ENCODE measurements at regions not wholly inside any gene's neighbourhood (a gene's known extent, or its start where the extent isn't known, plus 50 kb on each side); places are given as distances from the start of the nearest gene placed in this dataset.

DNA sequence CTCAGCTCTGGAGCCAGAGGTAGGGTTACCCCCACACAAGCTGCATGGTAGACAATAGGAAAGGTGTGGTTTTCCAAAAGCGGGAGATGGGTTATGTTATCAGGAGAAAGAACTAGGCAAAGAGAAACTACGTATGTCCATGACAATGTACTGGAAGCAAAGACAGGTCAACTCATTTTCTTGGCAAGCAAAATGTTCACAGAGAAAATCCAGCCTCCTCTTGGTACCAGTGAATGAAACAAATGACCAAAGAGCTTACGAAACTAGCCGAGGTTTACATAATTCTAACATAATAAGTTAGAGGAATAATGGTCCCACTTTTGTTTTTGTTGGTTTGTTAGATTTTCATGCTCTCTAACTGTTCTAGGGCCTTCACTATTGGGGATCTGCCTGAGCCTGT, 338.1 kb upstream of the TGFBR2 start:
- DNase-seq (ENCODE audit: low read depth, low spot score): no peak
- in situ Hi-C loops (cut with HindIII; ENCODE audit: low pct_unique_long_range_greater_than_20kb, low sequenced_read_pairs): no loop called here

DNA sequence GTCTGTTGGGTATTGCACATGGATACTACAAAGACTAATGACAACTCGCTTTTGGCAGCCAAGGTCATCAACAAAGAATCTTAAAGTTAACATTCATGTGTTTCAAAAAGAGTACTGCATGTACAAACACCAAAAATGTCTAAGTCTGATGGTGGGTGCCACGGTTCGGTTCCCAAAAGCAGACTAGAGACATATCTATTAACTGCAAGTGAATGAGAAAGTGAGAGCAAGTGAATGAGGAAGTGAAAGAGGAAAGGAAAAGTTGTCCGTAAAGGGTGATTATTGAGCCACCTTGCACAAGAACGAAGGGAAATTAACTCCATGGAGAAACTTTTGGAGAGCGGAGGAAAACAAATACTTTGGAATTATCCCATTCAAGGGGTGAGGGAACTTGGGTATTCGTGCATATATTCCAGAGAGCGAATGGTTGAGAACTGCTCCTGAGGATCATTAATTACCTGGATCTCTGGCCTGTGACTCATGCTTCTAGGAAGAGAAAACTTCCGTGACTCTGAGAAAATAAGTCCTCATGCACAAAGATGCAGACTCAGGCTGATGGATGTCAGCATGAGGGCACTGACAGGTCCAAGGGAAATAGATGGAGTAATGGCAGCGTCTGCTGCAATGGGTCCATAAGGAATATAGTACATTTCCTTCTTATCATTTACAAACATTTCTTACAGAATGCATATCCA, 336.5 kb upstream of the TGFBR2 start:
- DNase-seq (ENCODE audit: low read depth, low spot score): no peak
- in situ Hi-C loops (cut with HindIII; ENCODE audit: low pct_unique_long_range_greater_than_20kb, low sequenced_read_pairs): no loop called here

DNA sequence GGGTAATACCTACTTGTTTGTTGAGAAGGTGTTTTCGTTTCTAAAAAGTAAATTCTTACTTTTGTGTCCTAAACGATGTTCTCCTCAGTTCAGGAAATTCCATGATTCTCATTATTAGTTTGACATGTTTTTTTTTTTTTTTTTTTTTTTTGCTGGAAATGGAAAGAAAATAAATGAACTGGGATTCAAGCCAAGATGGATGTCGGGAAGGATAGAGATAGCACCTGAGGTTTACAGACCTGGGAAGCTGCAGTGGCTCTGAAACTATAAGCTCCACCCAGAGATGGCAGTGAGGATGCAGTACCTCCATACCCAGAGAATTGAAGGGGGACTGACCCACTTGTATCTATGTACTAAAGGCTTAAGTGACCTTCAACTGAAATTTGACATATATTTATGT, 334.6 kb upstream of the TGFBR2 start:
- in situ Hi-C loops (cut with HindIII; ENCODE audit: low pct_unique_long_range_greater_than_20kb, low sequenced_read_pairs): no loop called here

DNA sequence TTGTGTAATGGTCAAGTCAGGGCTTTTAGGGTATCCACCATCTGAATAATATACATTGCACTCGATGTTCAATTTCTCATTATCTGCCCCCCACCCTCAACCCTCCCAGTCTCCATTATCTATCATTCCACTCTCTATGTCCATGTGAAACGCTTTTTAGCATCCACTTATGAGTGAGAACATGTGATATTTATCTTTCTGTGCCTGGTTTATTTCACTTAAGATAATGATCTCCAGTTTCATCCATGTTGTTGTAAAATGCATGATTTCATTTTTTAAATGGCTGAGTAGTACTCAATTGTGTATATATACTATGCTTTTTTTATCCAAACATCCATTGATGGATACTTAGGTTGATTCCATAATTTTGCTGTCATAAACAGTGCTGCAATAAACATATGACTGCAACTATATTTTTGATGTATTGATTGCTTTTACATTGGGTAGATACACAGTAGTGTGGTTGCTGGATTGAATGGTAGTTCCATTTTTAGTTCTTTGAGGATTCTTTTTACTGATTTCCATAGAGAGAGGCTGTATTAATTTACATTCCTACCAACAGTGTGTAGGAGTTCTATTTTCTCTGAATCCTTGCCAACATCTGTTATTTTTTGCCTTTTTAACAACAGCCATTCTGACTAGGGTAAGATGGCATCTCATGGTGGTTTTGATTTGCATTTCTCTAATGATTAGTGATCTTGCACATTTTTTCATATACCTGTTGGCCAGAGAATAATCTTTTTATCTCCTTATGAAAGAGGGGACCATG, 332.9 kb upstream of the TGFBR2 start:
- in situ Hi-C loops (cut with HindIII; ENCODE audit: low pct_unique_long_range_greater_than_20kb, low sequenced_read_pairs): no loop called here
- DNase-seq (ENCODE audit: low read depth, low spot score): no peak

More for the DNA sequence above, 334.6 kb upstream of the TGFBR2 start:
- no peak for DNase-seq (ENCODE audit: low read depth, low spot score)

- in situ Hi-C loops (cut with HindIII; ENCODE audit: low pct_unique_long_range_greater_than_20kb, low sequenced_read_pairs): no loop called here
- DNase-seq (ENCODE audit: low read depth, low spot score): no peak
These were observed 328.9 kb upstream of the TGFBR2 start for GRCh38 chr3:30277494-30277893.

GRCh38 chr3:30281526-30281925, 324.9 kb upstream of the TGFBR2 start:
- in situ Hi-C loops (cut with HindIII; ENCODE audit: low pct_unique_long_range_greater_than_20kb, low sequenced_read_pairs): no loop called here

DNA sequence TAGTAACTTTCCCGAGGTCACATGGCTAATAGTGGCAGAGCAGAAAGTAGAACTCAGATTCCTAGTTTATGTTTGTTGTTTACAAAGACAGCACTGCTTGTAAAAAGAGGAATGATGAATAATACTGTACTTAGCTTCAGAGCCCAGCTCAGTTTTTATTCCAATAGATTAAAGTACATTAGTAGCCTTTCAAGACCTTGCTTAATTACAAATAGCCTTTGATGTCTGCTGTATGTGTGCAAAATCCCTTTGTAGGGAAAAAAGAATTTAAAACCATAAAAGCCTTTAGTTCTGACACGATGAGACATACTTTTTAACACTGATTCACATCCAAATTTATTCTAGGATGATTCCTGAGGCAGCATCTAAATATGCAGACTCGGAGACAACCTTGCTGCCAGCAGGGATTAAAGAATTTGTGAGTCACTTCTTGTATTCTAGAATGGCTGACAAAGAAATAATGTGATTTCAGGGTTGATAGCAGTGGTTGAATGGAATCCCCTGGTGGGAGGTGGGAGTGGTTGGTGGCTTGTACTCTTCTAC, 324.2 kb upstream of the TGFBR2 start:
- in situ Hi-C loops (cut with HindIII; ENCODE audit: low pct_unique_long_range_greater_than_20kb, low sequenced_read_pairs): no loop called here
- DNase-seq (ENCODE audit: low read depth, low spot score): no peak

More at GRCh38 chr3:30281526-30281925, 324.9 kb upstream of the TGFBR2 start:
- no peak for DNase-seq (ENCODE audit: low read depth, low spot score)

DNA sequence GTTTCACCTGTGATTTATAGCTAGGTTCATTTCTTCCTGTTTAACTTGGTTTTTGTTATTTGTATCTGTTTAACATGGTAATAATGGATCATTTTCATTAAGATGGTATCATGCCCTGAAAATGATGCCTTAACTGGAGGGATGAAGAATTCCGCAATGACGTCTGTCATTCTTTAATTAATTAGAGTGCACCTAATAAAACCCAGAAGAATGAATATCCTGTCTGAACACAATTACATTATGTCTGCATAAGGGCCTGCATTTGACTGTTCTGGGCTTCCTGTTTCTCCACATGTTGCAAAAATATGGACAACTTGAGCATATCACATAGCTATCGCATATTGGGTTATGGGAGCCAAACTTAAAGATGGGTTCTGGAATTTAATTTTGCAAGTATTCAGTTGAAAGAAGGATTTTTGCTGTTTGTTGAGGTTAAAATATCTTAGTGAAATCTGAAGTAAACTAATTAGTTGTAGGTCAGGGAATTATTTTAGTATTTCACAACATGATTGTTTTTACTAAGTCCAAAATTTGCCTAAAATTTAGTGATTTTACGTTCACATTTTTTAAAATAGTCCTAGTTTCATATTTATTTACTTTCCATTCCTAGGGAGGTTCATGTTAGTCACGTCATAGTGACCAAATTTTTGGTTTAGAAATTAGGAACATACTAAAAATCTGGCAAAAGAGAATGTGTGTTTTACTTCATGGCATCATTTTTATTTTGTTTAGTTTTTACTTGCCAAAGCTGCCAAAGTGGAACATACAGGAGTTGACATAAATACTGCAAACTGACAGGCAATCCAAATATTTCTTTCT, 321.0 kb upstream of the TGFBR2 start:
- in situ Hi-C loops (cut with HindIII; ENCODE audit: low pct_unique_long_range_greater_than_20kb, low sequenced_read_pairs): no loop called here
- no peak for DNase-seq (ENCODE audit: low read depth, low spot score)

DNA sequence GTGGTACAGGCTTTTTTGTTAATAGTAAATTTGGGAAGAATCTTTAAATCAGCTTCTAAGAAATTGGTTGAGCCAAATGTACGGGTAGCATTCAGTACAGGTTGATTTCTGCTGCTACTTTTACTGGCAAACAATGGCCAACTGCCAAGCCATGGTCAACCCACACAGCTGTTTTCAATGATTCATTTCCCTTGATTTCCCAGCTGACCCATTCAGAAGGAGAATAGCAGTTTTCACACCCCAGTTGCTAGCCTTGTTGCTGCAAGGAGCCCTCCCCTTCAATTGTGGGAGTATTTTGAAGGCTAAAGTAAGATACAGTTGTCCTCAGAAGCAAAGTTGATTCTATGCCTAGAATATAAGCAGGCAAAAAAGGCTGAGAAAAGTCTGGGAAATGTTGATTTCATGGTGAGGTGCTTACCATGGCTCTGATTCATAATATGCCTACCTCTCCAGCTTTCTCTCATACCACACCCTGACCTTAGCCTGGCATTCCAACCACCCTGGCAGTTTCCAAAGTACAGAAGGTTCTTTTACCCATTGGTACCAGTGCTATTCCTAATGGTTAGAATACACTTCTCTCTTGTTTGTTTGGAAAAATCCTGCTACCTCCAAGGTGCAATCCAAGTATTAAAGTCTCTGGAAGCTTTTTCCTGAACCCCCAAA, 320.3 kb upstream of the TGFBR2 start:
- in situ Hi-C loops (cut with HindIII; ENCODE audit: low pct_unique_long_range_greater_than_20kb, low sequenced_read_pairs): no loop called here
- peak; percentile 52 for DNase-seq (ENCODE audit: low read depth, low spot score)

DNA sequence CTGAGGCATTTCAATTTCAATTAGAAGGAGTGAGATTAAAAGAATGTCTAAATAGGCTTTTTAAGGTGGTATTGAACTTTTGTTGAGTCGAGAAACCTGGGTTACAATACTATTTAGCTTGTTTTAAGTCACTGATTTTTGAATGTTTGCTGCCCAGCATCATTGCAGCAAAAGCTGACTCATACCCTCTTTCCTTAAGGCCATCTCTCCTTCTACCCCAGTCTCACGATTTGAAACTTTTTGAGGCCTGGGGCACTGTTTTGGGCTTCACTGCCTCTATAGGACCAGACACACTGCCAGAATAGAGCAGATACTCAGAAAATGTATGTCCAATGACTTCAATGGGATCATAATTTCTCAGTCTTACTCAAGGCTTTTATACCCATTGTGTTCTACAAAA, 319.6 kb upstream of the TGFBR2 start:
- DNase-seq (ENCODE audit: low read depth, low spot score): no peak
- in situ Hi-C loops (cut with HindIII; ENCODE audit: low pct_unique_long_range_greater_than_20kb, low sequenced_read_pairs): no loop called here

DNA sequence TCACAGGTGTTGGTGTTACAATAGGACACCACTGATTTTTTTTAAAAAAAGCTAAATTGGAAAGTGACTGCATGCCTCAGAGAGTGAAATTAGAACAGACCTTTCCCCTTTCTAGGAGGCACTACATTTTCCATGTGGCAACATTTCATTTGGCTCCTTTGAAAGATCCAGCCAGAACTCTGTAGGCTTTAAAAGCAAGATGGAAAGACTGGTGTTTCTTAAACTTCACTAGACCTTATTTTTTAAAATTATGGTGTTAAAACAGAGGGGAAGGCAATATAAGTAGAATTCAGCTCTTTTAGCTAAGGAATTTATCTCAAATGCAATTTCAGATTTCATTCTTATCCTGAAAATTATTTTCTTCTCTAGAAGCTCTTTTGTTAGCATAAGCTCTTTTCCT, 317.6 kb upstream of the TGFBR2 start:
- in situ Hi-C loops (cut with HindIII; ENCODE audit: low pct_unique_long_range_greater_than_20kb, low sequenced_read_pairs): no loop called here
- no peak for DNase-seq (ENCODE audit: low read depth, low spot score)

GRCh38 chr3:30289324-30289723, 317.1 kb upstream of the TGFBR2 start:
- in situ Hi-C loops (cut with HindIII; ENCODE audit: low pct_unique_long_range_greater_than_20kb, low sequenced_read_pairs): no loop called here
- no peak for DNase-seq (ENCODE audit: low read depth, low spot score)

GRCh38 chr3:30289766-30290165, 316.6 kb upstream of the TGFBR2 start:
- in situ Hi-C loops (cut with HindIII; ENCODE audit: low pct_unique_long_range_greater_than_20kb, low sequenced_read_pairs): no loop called here
- no peak for DNase-seq (ENCODE audit: low read depth, low spot score)

- in situ Hi-C loops (cut with HindIII; ENCODE audit: low pct_unique_long_range_greater_than_20kb, low sequenced_read_pairs): no loop called here
- no peak for DNase-seq (ENCODE audit: low read depth, low spot score)
These were observed 315.9 kb upstream of the TGFBR2 start for GRCh38 chr3:30290479-30290878.

GRCh38 chr3:30292192-30292893, 314.1 kb upstream of the TGFBR2 start:
- in situ Hi-C loops (cut with HindIII; ENCODE audit: low pct_unique_long_range_greater_than_20kb, low sequenced_read_pairs): no loop called here
- DNase-seq (ENCODE audit: low read depth, low spot score): no peak

- in situ Hi-C loops (cut with HindIII; ENCODE audit: low pct_unique_long_range_greater_than_20kb, low sequenced_read_pairs): no loop called here
These were observed 312.7 kb upstream of the TGFBR2 start for GRCh38 chr3:30293621-30294240.

DNA sequence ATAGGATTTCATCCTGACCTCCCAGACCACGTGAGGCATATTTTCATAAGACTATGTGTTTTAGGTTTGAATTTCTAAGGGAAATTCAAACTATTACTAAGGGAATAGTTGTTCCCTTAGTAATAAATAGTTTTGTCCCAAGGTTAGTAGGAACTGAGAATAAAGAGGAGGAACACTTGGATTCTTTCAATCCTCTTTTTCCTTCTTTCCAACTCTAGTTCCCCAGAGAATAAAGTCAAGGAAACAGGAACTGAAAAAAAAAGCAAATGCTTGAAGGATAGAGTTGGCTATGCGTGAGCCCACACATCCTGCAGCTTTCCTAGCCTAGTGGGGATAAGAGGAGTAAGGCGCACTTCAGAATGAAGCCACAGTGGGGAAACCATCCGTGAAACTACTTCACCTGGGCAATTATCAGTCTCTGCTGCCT, 312.1 kb upstream of the TGFBR2 start:
- in situ Hi-C loops (cut with HindIII; ENCODE audit: low pct_unique_long_range_greater_than_20kb, low sequenced_read_pairs): no loop called here
- no peak for DNase-seq (ENCODE audit: low read depth, low spot score)

More at GRCh38 chr3:30293621-30294240, 312.7 kb upstream of the TGFBR2 start:
- no peak for DNase-seq (ENCODE audit: low read depth, low spot score)

Data from SK-MEL-5 (cell line).